Hypothalamus (tissue), 51 donors: ENCODE measurements at regions not wholly inside any gene's neighbourhood (a gene's known extent, or its start where the extent isn't known, plus 50 kb on each side); places are given as distances from the start of the nearest gene placed in this dataset.
A peak's percentile ranks its signal among the peaks of the same experiment; 100 is the strongest.

Source experiments
- DNase-seq, 51 donors: peaks; one replicate each; lab custom pipeline; 2025; lab: John Stamatoyannopoulos, UW

DNA sequence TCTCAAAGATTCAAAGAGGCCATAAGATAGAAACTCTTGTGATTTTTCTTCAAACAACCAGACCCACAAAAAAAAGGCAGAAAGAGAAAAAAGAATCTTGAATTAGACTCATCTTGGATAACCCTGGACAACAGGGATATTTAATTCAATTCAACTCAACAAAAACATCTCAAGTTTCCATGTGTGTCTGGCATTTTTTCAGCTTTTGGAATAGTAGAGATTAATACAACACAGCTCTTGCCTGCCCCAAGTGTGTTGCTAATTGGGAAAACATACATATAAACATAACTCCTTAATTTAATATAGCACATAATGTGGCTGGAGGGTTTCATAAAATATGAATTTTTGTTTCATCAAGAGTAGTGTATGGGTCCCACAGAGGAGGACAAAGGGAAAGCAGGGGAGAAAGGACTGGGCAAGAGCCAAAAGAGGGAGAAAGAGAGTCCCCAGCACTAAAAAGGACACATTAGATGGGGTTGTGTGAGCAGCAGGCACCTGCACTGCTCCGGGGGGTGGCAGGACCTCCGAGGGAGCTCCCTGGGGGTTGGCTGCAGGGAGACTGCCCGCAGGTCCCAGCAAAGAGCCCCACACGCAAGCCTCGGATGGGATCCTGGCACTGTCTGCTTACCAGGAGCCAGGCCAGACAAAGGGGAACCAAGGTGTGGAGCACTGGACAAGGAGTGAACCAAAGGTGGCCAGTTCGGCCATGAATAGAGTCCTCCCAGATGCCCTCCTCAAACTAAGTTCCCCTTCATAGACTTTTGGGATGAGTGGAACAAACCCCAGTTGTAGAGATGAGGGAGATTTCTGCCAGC lies 65.6 kb upstream of the TMEM72 start:
- DNase-seq = no peak

DNA sequence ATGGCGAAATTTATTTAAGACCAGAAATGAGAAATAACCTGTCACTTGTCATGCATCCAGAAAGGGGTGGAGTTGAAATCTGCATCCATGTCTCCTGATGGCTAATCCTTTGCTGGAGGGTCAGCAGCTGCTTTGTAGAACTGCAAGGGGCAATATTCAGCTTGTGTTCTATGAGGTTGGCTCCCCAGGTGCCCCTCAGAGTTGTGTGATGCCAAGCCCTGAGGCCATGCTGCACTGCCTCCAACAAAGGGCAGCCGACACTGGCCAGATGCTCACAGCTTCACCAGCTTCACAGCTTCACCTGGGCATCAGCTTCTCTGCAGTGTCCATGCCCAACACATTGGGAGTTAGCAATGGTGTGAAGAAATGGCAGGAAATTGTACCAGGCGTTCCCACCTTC lies 64.0 kb upstream of the TMEM72 start:
- DNase-seq = no peak

DNA sequence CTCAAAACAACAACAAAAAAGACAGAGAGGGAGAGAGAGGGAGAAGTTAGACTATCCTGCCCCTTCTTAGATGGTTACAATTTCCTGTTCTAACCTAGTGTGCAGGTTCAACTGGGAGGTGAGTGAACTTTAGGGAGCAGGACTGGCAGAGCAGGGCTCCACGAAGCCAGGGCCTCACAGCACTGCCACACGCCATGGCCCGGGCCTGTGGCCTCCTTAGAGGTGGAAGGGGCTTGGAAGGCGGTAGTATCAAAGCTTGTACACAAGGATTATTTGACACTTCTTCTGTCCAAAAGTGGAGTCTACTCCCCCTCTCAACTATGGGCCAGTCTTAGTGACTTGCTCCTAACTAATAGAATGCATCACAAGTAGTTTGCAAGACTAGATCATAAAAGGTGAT lies 62.9 kb upstream of the TMEM72 start:
- DNase-seq = no peak

DNA sequence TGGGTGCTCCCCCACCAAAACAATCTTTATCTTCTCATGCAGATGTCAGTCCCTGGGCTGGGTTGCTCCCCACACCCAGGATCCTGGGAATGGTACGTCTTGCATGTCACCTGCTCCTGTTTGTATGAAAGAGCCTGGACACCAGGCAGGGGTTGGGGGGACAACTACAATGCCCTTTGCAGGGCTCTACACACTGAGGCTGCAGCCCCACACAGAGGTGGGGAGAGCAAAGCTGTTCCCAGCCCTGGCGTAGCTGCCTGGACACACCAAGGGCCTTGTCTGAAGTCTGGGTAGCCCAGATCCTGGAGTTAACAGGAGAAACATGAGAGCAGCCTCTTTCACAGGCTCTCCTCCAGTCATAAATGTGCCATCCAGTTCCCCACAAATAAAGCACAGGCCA lies 61.2 kb upstream of the TMEM72 start:
- no peak for DNase-seq

DNA sequence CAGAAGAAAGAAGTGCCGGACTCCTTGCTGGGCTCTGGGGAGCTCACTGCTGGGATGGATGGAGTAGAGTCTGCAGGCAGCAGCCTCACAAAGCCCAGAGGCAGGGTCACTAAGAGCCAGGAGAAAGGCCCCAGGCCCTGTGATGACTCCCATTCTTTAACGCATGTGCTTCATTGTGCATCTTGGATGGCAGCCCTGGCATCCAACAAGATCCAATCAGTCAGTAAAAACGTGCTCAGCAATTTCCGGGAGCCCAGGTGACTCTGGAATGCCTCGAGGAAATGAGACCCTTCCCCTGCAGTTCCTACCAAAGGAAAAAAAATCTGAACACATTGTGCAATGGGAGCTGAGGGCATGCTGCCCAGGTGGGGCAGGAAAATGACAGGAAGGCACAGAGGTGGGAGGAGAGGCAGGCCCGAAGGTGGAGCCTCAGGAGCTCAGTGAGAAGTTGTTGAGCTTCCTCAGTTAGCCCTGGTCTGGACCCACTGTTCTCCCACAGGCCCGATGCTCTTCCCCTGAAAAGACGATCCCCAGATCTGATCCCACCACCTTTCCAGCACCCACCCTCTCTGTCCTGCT lies 60.7 kb upstream of the TMEM72 start:
- no peak for DNase-seq

DNA sequence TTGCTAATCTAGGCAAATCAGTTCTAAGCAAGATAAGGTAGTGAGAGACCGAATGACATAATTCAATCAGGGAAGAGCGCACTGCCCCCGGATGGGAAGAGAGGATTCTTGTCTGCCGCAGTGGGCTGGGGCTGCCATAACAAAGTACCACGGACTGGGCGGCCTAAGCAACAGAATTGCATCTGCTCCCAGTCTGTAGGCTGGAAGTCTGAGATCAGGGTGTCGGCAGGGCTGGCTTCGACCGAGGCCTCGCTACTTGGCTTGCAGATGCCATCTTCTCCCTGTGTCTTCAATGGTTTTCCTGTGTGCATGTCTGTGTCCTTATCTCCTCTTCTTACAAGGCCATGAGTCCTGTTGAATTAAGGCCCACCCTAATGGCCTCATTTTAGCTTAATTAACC lies 59.7 kb upstream of the TMEM72 start:
- no peak for DNase-seq

DNA sequence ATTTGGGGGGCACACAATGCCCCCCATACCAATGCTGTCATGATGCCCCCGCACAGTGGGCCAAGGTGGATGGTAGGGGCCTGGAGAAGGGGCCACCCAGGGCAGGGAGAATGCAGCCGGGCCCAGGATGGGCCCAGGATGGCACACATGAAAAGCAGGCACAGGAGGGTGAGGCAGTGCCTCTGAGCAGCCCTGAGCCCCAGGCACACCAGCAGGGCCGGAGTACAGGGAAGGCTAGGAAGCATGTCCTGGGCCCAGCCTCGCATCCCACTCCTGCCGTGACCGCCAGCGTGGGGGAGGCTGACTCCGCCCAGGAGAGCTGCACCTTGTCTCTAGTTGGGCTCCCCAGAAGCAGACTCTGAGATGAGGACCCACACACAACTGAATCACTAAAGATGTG lies 59.3 kb upstream of the TMEM72 start:
- DNase-seq = no peak

DNA sequence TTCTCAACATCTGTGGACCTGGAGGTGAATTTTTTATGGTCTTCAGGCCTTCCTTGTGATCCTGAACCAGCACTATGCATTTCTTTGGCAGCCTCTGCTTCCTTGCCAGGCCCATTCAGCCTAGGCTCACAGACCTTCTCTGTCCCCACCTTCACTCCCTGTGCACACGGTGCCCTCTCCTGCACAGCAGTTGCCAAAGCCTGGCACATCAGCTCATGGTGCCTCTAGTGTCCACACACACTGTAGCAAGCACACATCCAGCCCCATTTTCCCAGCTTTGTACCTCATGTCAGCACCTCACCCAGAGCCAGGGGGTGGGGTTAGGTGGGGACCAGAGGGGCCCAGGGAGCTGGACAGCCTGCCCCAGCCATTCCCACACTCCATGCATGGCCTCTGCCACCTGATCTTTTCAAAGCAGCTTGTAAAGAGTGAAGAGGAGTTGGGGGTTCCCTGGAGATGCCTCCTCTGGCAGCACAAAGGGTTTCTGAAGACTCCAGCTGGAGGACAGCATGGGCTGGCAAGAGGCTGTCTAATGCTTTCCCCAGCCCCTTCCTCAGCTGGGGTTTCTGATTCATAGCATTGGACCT lies 57.9 kb upstream of the TMEM72 start:
- peak in 1 of 51 donors; percentile 8 for DNase-seq

DNA sequence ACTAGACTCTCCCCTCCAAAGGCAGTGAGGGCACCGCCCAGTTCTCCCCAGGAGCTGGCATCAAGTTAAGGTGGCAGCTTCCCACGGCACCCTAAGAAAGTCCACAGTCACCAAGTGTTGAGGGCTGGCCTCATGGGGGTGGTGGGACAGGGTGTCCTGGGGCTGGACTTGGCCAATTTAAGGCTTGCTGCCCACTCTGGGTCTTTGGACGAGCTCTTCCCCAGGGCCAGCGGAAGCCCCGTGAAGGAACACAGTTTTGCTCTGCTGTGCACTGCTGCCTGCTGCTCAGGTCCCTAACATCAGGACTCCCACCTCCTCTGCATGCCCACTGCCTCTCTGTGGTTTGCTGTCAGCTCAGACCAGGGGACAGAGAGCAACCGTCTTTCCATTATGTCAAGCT lies 57.3 kb upstream of the TMEM72 start:
- DNase-seq = no peak

DNA sequence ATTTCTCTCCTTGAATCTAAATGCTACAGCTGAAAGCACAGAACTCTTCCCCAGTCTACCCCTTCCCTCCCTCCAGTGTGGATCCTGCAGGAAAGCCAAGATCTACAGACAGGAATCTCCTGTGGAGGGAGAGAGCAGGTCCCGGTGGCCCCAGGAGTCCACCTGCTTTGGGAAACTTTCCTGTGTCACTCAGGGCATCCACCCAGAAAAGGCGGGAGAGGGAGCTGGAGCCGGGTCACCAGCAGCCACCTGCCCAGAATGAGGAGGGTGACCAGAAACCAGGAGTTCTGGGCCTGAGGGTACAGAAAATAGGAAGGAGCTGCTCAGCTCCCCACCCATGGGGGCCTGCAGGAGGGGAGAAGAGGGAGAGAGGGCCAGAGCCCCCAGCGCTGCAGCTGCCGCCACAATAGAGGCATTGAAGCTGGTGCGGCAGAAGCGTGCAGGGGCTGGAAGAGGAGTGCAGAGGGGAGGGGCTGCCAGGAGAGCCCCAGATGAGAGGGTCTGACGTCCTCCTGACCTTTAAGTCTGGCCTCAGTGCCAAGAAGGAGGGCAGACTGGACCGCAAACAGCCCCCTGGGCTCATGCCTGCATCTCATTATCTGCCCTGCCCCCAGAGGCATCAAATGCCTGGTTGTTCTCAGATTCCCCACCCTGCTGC lies 56.3 kb upstream of the TMEM72 start:
- peak in 27 of 51 donors; percentile 4 to 60 (median 36) for DNase-seq

DNA sequence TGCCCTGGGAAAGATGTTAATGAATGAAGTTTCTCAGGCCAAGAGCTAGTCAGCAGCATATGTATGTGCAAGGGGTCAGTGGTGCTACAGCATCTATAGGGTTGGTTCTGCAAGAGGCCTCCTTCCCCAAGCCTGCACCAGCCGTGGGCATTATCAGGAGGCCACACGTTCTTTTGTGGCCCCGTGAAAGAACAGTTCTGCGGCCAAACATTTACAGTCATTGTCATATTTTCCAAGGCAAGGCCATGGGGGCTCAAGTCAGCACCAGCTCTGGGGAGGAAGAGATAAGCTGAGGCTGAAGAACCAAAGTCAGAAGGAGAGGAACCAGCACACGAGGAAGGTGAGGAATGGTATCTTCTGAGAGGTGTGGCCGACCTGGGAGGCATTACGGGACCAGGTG lies 54.4 kb upstream of the TMEM72 start:
- no peak for DNase-seq

DNA sequence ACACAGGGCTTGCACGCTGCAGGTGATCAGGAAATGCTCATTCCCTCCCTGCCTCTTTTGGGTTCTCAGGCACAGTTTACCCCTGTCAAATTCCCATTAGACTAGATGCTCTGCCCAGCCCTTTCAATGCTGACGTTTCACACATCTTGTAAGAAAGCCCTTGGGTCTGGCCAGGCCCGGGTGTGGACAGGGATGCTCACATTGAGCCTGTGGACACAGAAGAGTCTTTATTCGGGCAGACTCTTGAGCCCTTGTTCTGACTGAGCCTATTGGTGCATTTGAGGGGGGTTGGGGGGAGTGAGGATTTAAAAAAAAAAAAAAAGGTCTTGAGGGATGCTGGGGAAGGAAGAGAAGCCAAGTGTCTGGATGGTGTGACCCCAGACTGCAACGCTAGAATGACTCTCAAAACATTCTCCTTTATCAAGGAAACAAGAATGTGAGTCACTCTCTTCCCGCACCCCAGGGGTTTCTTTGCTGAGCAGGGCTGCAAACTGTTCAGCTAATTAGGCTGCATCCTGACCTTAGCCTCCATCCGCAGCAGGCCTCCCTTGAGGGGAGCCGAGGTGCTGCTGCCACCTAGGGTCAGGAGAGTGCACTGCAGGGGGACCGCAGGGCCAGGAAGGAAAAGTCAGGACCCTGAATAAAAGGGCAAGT lies 53.6 kb upstream of the TMEM72 start:
- peak in 28 of 51 donors; percentile 9 to 67 (median 32) for DNase-seq

DNA sequence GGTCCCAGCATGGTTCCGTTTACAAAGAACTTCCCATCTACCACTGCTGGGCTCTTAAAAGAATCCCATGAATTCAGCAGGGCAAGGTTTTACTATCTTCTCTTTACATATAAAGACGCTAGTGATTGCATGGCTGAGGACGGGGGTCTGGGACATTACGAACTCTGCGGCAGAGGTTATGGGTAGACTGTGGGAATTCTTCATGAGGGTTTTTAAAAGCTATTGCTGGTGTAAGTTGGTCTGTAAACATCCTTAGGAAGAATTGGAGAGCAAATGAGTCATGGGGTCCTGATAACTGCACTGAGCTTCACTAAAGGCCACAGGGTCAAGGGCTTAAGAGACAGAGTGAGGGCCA lies 53.1 kb upstream of the TMEM72 start:
- DNase-seq = no peak

DNA sequence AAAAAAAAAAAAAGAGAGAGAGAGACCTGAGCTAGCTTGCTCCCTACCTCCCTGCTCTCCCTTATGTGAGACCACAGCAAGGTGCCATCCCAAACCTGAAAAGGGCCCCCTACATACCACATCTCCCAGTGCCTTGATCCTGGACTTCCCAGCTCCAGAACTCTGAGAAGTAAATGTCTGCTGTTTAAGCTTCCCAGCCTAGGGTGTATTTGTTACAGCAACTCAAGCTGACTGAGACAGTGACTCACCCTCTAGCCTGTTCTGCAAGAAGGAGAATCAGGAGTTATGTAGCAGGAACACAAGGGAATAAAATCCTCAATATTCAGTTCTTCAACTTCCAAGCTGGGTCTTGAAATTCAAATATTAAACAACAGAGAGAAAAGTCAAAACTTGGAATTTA lies 52.1 kb upstream of the TMEM72 start:
- DNase-seq = no peak

DNA sequence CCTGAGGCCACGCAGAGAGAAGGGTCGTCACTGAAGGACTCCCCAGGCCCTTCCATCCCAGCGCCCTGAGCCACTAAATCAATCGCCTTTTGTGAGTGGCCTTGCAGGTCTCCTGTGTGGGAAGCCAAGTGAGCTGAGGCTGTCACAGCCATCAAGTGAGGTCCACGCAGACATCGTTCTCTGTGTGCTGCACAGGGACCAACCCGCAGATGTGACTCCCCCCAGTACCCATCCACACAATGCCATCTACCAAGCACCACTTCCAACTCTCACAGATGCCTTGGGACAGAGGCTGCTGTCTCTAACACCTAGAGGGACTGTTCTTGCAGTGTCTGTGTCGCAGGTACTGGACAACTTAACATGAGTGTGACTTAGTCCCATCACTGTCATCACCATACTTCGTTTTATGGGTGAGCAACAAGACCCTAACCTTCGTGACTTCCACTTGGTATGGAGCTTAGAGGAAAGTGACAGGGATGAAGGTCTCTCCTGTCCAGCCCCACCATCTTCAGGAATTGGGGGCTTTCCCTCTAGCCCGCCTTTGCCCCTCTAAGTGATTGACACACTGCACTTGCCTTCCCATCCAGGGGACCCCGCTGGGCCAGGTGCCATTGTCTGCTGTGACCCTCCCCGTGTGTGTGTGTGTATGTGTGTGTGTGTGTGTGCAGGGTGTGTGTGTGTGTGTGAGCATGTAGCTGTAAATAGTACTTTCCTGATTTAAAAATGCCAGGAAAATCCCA lies 51.4 kb upstream of the TMEM72 start:
- no peak for DNase-seq

DNA sequence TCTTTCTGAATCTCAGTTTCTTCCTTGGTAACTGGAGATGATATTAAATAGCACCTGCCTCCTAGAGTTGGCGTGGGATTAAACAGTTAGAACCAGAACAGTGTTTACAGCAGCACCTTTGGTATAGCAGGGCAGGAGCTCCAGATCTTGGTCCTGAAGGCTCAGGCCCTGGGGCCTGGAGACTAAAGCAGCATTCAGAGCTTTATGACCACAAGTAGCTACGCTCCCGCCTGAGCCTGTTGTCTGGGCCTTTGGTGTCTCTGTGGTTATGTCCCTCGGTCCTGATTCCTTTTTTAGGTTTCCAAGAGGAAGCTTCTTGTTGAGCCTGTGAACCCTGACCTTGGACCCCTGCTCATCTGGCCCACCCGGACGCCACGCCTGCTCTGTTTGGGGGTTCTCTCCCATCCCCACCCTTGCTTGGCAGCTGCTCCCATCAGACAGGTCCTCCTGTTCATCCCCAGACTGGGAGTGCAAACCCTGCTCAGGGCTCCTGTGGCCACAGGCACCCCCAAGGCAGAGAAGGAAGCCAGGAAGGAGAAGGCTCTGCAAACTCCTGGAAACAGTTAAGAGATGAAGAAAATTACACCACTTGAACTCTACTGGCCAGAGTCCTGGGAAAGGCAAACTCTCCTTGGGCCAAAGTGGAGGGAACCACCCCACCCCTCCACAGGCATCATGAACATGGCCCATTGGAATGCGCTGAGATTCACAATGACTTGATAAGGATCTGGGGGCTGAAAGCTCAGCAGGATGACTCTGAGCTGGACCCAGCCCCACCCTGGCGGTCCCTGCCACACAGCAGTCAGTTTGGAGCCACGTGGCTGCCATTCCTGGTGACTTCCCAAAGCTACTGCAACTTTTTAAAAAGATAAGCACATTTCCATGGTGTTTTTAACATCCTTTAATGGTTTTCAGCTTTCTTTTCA lies 50.1 kb upstream of the TMEM72 start:
- no peak for DNase-seq
